ENCODE measurements at regions not wholly inside any gene's neighbourhood (a gene's known extent, or its start where the extent isn't known, plus 50 kb on each side); places are given as distances from the start of the nearest gene placed in this dataset.
A peak's percentile ranks its signal among the peaks of the same experiment; 100 is the strongest.
"Not testable (repeated sequence)": the region's sequence is repeated elsewhere in the genome, so short reads cannot be mapped to it uniquely, and the experiment has no call there.

GRCh38 chr13:80550971-80551441, 210.1 kb upstream of the SPRY2 start:
- DNase-seq (ENCODE audit: low read depth): no peak

- DNase-seq (ENCODE audit: low read depth): no peak
Measured at GRCh38 chr13:80548915-80549314, 208.0 kb upstream of the SPRY2 start.

- peak; percentile 28 for DNase-seq (ENCODE audit: low read depth)
Measured at GRCh38 chr13:80547885-80548825, 207.2 kb upstream of the SPRY2 start.

- DNase-seq (ENCODE audit: low read depth): no peak
Measured at GRCh38 chr13:80547341-80547740, 206.4 kb upstream of the SPRY2 start.

- no peak for DNase-seq (ENCODE audit: low read depth)
Measured at GRCh38 chr13:80533175-80533574, 192.2 kb upstream of the SPRY2 start.

GRCh38 chr13:80530902-80531301, 190.0 kb upstream of the SPRY2 start:
- no peak for DNase-seq (ENCODE audit: low read depth)

GRCh38 chr13:80530191-80530590, 189.3 kb upstream of the SPRY2 start:
- no peak for DNase-seq (ENCODE audit: low read depth)

GRCh38 chr13:80529734-80530133, 188.8 kb upstream of the SPRY2 start:
- DNase-seq (ENCODE audit: low read depth): peak; percentile 39

- DNase-seq (ENCODE audit: low read depth): no peak
Measured at GRCh38 chr13:80528733-80529132, 187.8 kb upstream of the SPRY2 start.

GRCh38 chr13:80527400-80527799, 186.5 kb upstream of the SPRY2 start:
- DNase-seq (ENCODE audit: low read depth): no peak

GRCh38 chr13:80524447-80525215, 183.7 kb upstream of the SPRY2 start:
- peak; percentile 35 for DNase-seq (ENCODE audit: low read depth)

GRCh38 chr13:80523134-80523533, 182.2 kb upstream of the SPRY2 start:
- no peak for DNase-seq (ENCODE audit: low read depth)

GRCh38 chr13:80522463-80522862, 181.5 kb upstream of the SPRY2 start:
- DNase-seq (ENCODE audit: low read depth): not testable (repeated sequence)

- no peak for DNase-seq (ENCODE audit: low read depth)
Measured at GRCh38 chr13:80516818-80517348, 176.0 kb upstream of the SPRY2 start.

GRCh38 chr13:80515296-80515695, 174.4 kb upstream of the SPRY2 start:
- DNase-seq (ENCODE audit: low read depth): no peak

GRCh38 chr13:80513196-80513595, 172.3 kb upstream of the SPRY2 start:
- DNase-seq (ENCODE audit: low read depth): no peak

- DNase-seq (ENCODE audit: low read depth): no peak
Measured at GRCh38 chr13:80510686-80511085, 169.8 kb upstream of the SPRY2 start.

GRCh38 chr13:80509264-80509663, 168.3 kb upstream of the SPRY2 start:
- DNase-seq (ENCODE audit: low read depth): no peak

- no peak for DNase-seq (ENCODE audit: low read depth)
Measured at GRCh38 chr13:80508031-80508430, 167.1 kb upstream of the SPRY2 start.

- no peak for DNase-seq (ENCODE audit: low read depth)
Measured at GRCh38 chr13:80504453-80504852, 163.5 kb upstream of the SPRY2 start.

- no peak for DNase-seq (ENCODE audit: low read depth)
Measured at GRCh38 chr13:80502359-80502758, 161.4 kb upstream of the SPRY2 start.

GRCh38 chr13:80501556-80501955, 160.6 kb upstream of the SPRY2 start:
- no peak for DNase-seq (ENCODE audit: low read depth)

All from ELR (cell line).